GM23338 (cell line): ENCODE measurements at regions not wholly inside any gene's neighbourhood (a gene's known extent, or its start where the extent isn't known, plus 50 kb on each side); places are given as distances from the start of the nearest gene placed in this dataset.
A peak's percentile ranks its signal among the peaks of the same experiment; 100 is the strongest.

Experiments used
- ATAC-seq: fragments of 200-7000 bp; cut with Tn5 transposase; 3 replicates; pipeline ENCODE4 v1.9.1; 2020
- DNase-seq: peaks from one replicate; pipeline ENCODE4 v3.0.0-alpha.2; 2015; ENCODE audit warnings: low spot score
- H2AFZ ChIP-seq: fragments of 200-600 bp; sonication (generic); 2 replicates; pipeline ENCODE4 v1.8.0; 2016; ENCODE audit warnings: antibody characterized with exemption, mild to moderate bottlenecking, moderate library complexity
- H3F3A ChIP-seq: fragments of 200-600 bp; sonication (generic); replicated peaks from 2 replicates; pipeline ENCODE4 v1.8.0; 2017; ENCODE audit warnings: antibody characterized with exemption, mixed run types, low read depth
- H3K27ac ChIP-seq: fragments of 200-600 bp; sonication (generic); 2 replicates; pipeline ENCODE4 v1.6.1; 2016; ENCODE audit warnings: low read depth
- H3K27me3 ChIP-seq: fragments of 200-600 bp; sonication (generic); 2 replicates; pipeline ENCODE4 v1.8.0; 2016; ENCODE audit warnings: mild to moderate bottlenecking, mixed run types, moderate library complexity; ENCODE audit not compliant: insufficient read depth
- H3K36me3 ChIP-seq: fragments of 200-600 bp; sonication (generic); 2 replicates; pipeline ENCODE4 v1.8.0; 2016; ENCODE audit warnings: mild to moderate bottlenecking; ENCODE audit not compliant: insufficient read depth
- H3K4me1 ChIP-seq: fragments of 200-600 bp; sonication (generic); 2 replicates; pipeline ENCODE4 v1.8.0; 2016; ENCODE audit warnings: mild to moderate bottlenecking, moderate library complexity; ENCODE audit not compliant: insufficient read depth
- H3K4me2 ChIP-seq: fragments of 200-600 bp; sonication (generic); 2 replicates; pipeline ENCODE4 v1.7.1; 2017; ENCODE audit warnings: mixed run types
- H3K4me3 ChIP-seq: fragments of 200-600 bp; sonication (generic); 2 replicates; pipeline ENCODE4 v1.6.1; 2016; ENCODE audit warnings: mixed run types
- H3K79me2 ChIP-seq: fragments of 200-600 bp; sonication (generic); replicated peaks from 2 replicates; pipeline ENCODE4 v1.8.0; 2017; ENCODE audit warnings: mild to moderate bottlenecking; ENCODE audit not compliant: insufficient read depth
- H3K9me2 ChIP-seq: fragments of 200-600 bp; sonication (generic); 2 replicates; pipeline ENCODE4 v1.8.0; 2017; ENCODE audit not compliant: insufficient read depth
- H4K20me1 ChIP-seq: fragments of 200-600 bp; sonication (generic); replicated peaks from 2 replicates; pipeline ENCODE4 v1.8.0; 2017; ENCODE audit warnings: mild to moderate bottlenecking; ENCODE audit not compliant: insufficient read depth
- H3K27ac Mint-ChIP-seq: 2 replicates; pipeline ENCODE4 v1.8.0; 2020; ENCODE audit warnings: inconsistent platforms, mild to moderate bottlenecking, moderate library complexity, mixed read lengths
- H3K27me3 Mint-ChIP-seq: 3 replicates; pipeline ENCODE4 v1.8.0; 2022; ENCODE audit warnings: low read depth, mild to moderate bottlenecking, moderate library complexity, mixed read lengths, inconsistent platforms; ENCODE audit not compliant: insufficient read depth, poor library complexity
- H3K36me3 Mint-ChIP-seq: 3 replicates; pipeline ENCODE4 v1.8.0; 2021; ENCODE audit warnings: low read depth, mild to moderate bottlenecking, inconsistent platforms, moderate library complexity, mixed read lengths
- H3K4me1 Mint-ChIP-seq: 3 replicates; pipeline ENCODE4 v1.8.0; 2020; ENCODE audit warnings: mild to moderate bottlenecking, inconsistent platforms, mixed read lengths
- H3K4me3 Mint-ChIP-seq: 3 replicates; pipeline ENCODE4 v1.8.0; 2021; ENCODE audit warnings: moderate library complexity, mild to moderate bottlenecking, inconsistent platforms, mixed read lengths
- H3K9me3 Mint-ChIP-seq: 3 replicates; pipeline ENCODE4 v1.8.0; 2020; ENCODE audit warnings: moderate library complexity, mild to moderate bottlenecking, inconsistent platforms, mixed read lengths
- EZH2phosphoT487 ChIP-seq: fragments of 200-600 bp; sonication (generic); IDR thresholded peaks from one replicate; pipeline ENCODE4 v1.8.1; 2018; ENCODE audit warnings: antibody characterized with exemption; ENCODE audit not compliant: unreplicated experiment
- JUNB ChIP-seq: IDR thresholded peaks from one replicate; pipeline ENCODE4 v1.6.1; 2016; ENCODE audit warnings: antibody characterized with exemption; ENCODE audit not compliant: unreplicated experiment
- STAT1 ChIP-seq: IDR thresholded peaks from one replicate; pipeline ENCODE4 v1.6.1; 2016; ENCODE audit warnings: antibody characterized with exemption; ENCODE audit not compliant: unreplicated experiment
- ZNF114 ChIP-seq: fragments of 250-450 bp; sonication (Bioruptor Pico); IDR thresholded peaks from 2 replicates; pipeline ENCODE4 v1.5.0; 2020; ENCODE audit warnings: mild to moderate bottlenecking, moderate library complexity
- ZNF331 ChIP-seq: fragments of 250-450 bp; sonication (Bioruptor Pico); IDR thresholded peaks from 2 replicates; pipeline ENCODE4 v1.5.0; 2020; ENCODE audit warnings: low read depth, mild to moderate bottlenecking, moderate library complexity
- ZNF462 ChIP-seq: fragments of 250-450 bp; sonication (Bioruptor Pico); IDR thresholded peaks from 2 replicates; pipeline ENCODE4 v1.5.0; 2020; ENCODE audit warnings: mild to moderate bottlenecking, moderate library complexity

GRCh38 chr11:41926339-41926738, 466.9 kb upstream of the LRRC4C start (continued):
- TF ChIP-seq ZNF462 = no peak
- TF ChIP-seq EZH2phosphoT487 = no peak
- TF ChIP-seq ZNF114 = no peak

- TF ChIP-seq ZNF331 = no peak
- TF ChIP-seq STAT1 = no peak
- no peak for TF ChIP-seq ZNF462
- TF ChIP-seq JUNB = no peak
- Histone ChIP-seq H3K4me2 (0 out of 2 replicates have a peak overlapping the region, but pooled peaks have one; percentile 9), H3K4me3 (no peak overlapping the region), H3K4me1 (no peaks in the 10 kb centered on the region), H3K27me3 (no peaks in the 10 kb centered on the region), H3K9me2 (no peaks in the 10 kb centered on the region), H3K79me2 (no peaks in the 10 kb centered on the region), H2AFZ (no peak overlapping the region), H3K27ac (no peak overlapping the region), H3F3A (no peaks in the 10 kb centered on the region), H4K20me1 (no peaks in the 10 kb centered on the region), H3K36me3 (no peaks in the 10 kb centered on the region)
- DNase-seq (peak; percentile 44), ATAC-seq (peak; percentile 36; the same call in 1 of the 3 replicates)
- Mint-ChIP-seq H3K27me3 (peaks cover 1% of the 10 kb centered on the region), H3K4me1 (peaks cover 4% of the 10 kb centered on the region; the same call in 2 of the 3 replicates), H3K9me3 (peaks cover 55% of the 10 kb centered on the region), H3K27ac (no peak overlapping the region), H3K4me3 (no peak overlapping the region), H3K36me3 (peaks cover 6% of the 10 kb centered on the region; the same call in 2 of the 3 replicates)
Measured at GRCh38 chr11:41935241-41935640, 475.8 kb upstream of the LRRC4C start.
